ENCODE measurements at regions not wholly inside any gene's neighbourhood (a gene's known extent, or its start where the extent isn't known, plus 50 kb on each side); places are given as distances from the start of the nearest gene placed in this dataset.

- TF ChIP-seq CTCF (IDR thresholded peaks at IDR 0.05) (no peak), EZH2 (IDR thresholded peaks at IDR 0.05; ENCODE audit: borderline replicate concordance, insufficient read depth, low read depth, low read length, poor library complexity, severe bottlenecking) (no peak)
Measured at GRCh38 chr4:126541820-126542219, 1090.9 kb upstream of the INTU start.

All from B cell (primary cell).